Loucy (cell line): ENCODE measurements at regions not wholly inside any gene's neighbourhood (a gene's known extent, or its start where the extent isn't known, plus 50 kb on each side); places are given as distances from the start of the nearest gene placed in this dataset.
"Not testable (repeated sequence)": the region's sequence is repeated elsewhere in the genome, so short reads cannot be mapped to it uniquely, and the experiment has no call there.

Experiments
- H2AFZ ChIP-seq: fragments of 200-600 bp; sonication (generic); 2 replicates; pipeline ENCODE4 v1.6.0; 2016; ENCODE audit warnings: antibody characterized with exemption, mild to moderate bottlenecking, low read length, moderate library complexity
- H3F3A ChIP-seq: fragments of 200-600 bp; 2 replicates; pipeline ENCODE4 v1.6.0; 2016; ENCODE audit warnings: antibody characterized with exemption, low read depth, mild to moderate bottlenecking
- H3K27me3 ChIP-seq: fragments of 200-600 bp; sonication (generic); 2 replicates; pipeline ENCODE4 v1.6.1; 2014; ENCODE audit warnings: low read length, mild to moderate bottlenecking; ENCODE audit not compliant: insufficient read depth, poor library complexity, severe bottlenecking
- H3K36me3 ChIP-seq: fragments of 200-600 bp; sonication (generic); 2 replicates; pipeline ENCODE4 v1.6.1; 2016; ENCODE audit warnings: low read length; ENCODE audit not compliant: insufficient read depth
- H3K4me1 ChIP-seq: fragments of 200-600 bp; sonication (generic); 2 replicates; pipeline ENCODE4 v1.5.1; 2014; ENCODE audit warnings: low read length, mild to moderate bottlenecking; ENCODE audit not compliant: insufficient read depth, poor library complexity, severe bottlenecking
- H3K4me2 ChIP-seq: fragments of 200-600 bp; sonication (generic); 2 replicates; pipeline ENCODE4 v1.6.0; 2014; ENCODE audit warnings: antibody characterized with exemption, low read length, low read depth, mild to moderate bottlenecking; ENCODE audit not compliant: poor library complexity, severe bottlenecking
- H3K4me3 ChIP-seq: fragments of 200-600 bp; sonication (generic); 2 replicates; pipeline ENCODE4 v1.5.1; 2014; ENCODE audit warnings: low read length, mild to moderate bottlenecking, mixed read lengths; ENCODE audit not compliant: poor library complexity, severe bottlenecking
- H3K79me2 ChIP-seq: fragments of 200-600 bp; sonication (generic); 2 replicates; pipeline ENCODE4 v1.6.1; 2014; ENCODE audit warnings: low read length; ENCODE audit not compliant: insufficient read depth
- H3K9ac ChIP-seq: fragments of 200-600 bp; sonication (generic); 2 replicates; pipeline ENCODE4 v1.6.0; 2014; ENCODE audit warnings: mild to moderate bottlenecking, low read depth, low read length, moderate library complexity; ENCODE audit not compliant: poor library complexity, severe bottlenecking
- H3K9me2 ChIP-seq: fragments of 200-600 bp; sonication (generic); replicated peaks from 2 replicates; pipeline ENCODE4 v1.6.1; 2016; ENCODE audit warnings: low read depth, low read length, mixed read lengths
- H3K9me3 ChIP-seq: fragments of 200-600 bp; sonication (generic); 2 replicates; pipeline ENCODE4 v1.6.1; 2014; ENCODE audit warnings: mild to moderate bottlenecking, antibody characterized with exemption, low read length, low read depth; ENCODE audit not compliant: insufficient read depth
- H4K20me1 ChIP-seq: fragments of 200-600 bp; sonication (generic); 2 replicates; pipeline ENCODE4 v1.6.0; 2014; ENCODE audit warnings: antibody characterized with exemption, low read length, mild to moderate bottlenecking; ENCODE audit not compliant: insufficient read depth, poor library complexity, severe bottlenecking
- CTCF ChIP-seq: fragments of 200-600 bp; sonication (generic); conservative IDR thresholded peaks from 2 replicates; pipeline ENCODE4 v1.5.1; 2014; ENCODE audit warnings: mild to moderate bottlenecking, antibody characterized with exemption, low read length
- EZH2phosphoT487 ChIP-seq: fragments of 200-600 bp; IDR thresholded peaks from 2 replicates; pipeline ENCODE4 v1.6.1; 2018; ENCODE audit warnings: antibody characterized with exemption, mild to moderate bottlenecking, moderate library complexity, borderline replicate concordance

- TF ChIP-seq CTCF (no peak), EZH2phosphoT487 (no peak)
- Histone ChIP-seq H3K9ac (no peak overlapping the region), H3F3A (no peaks in the 10 kb centered on the region), H3K4me2 (no peak overlapping the region), H3K27me3 (no peaks in the 10 kb centered on the region), H3K9me3 (no peaks in the 10 kb centered on the region; the same call in 1 of the 2 replicates), H3K9me2 (no peaks in the 10 kb centered on the region), H3K36me3 (no peaks in the 10 kb centered on the region), H2AFZ (no peak overlapping the region), H3K4me3 (no peak overlapping the region), H4K20me1 (no peaks in the 10 kb centered on the region), H3K4me1 (no peaks in the 10 kb centered on the region), H3K79me2 (no peaks in the 10 kb centered on the region)
These were observed 110.9 kb upstream of the XPO1 start for GRCh38 chr2:61649021-61649420.

- no peak for TF ChIP-seq CTCF
- TF ChIP-seq EZH2phosphoT487 = no peak
- Histone ChIP-seq H4K20me1 (no peaks in the 10 kb centered on the region), H3K4me1 (no peaks in the 10 kb centered on the region), H3F3A (no peaks in the 10 kb centered on the region), H3K79me2 (no peaks in the 10 kb centered on the region), H3K4me2 (no peak overlapping the region), H3K9me2 (no peaks in the 10 kb centered on the region), H2AFZ (no peak overlapping the region), H3K9me3 (no peaks in the 10 kb centered on the region; the same call in 1 of the 2 replicates), H3K9ac (no peak overlapping the region), H3K36me3 (no peaks in the 10 kb centered on the region), H3K4me3 (no peak overlapping the region), H3K27me3 (no peaks in the 10 kb centered on the region)
These were observed 108.9 kb upstream of the XPO1 start for GRCh38 chr2:61647044-61647443.

- Histone ChIP-seq H2AFZ (no peak overlapping the region), H3K79me2 (no peaks in the 10 kb centered on the region), H4K20me1 (no peaks in the 10 kb centered on the region), H3K9me3 (no peaks in the 10 kb centered on the region; the same call in 1 of the 2 replicates), H3K9me2 (no peaks in the 10 kb centered on the region), H3K4me2 (no peak overlapping the region), H3K4me3 (no peak overlapping the region), H3K36me3 (no peaks in the 10 kb centered on the region), H3K27me3 (no peaks in the 10 kb centered on the region), H3F3A (no peaks in the 10 kb centered on the region), H3K9ac (no peak overlapping the region), H3K4me1 (no peaks in the 10 kb centered on the region)
- no peak for TF ChIP-seq EZH2phosphoT487
- TF ChIP-seq CTCF = no peak
These were observed 107.8 kb upstream of the XPO1 start for GRCh38 chr2:61645911-61646310.

- H3K9me2 ChIP-seq, H3F3A ChIP-seq, H3K9me3 ChIP-seq, H3K4me2 ChIP-seq, H4K20me1 ChIP-seq, H3K9ac ChIP-seq, H3K79me2 ChIP-seq, H2AFZ ChIP-seq, H3K4me3 ChIP-seq, H3K27me3 ChIP-seq, H3K36me3 ChIP-seq, H3K4me1 ChIP-seq: not testable (repeated sequence)
These were observed 105.0 kb upstream of the XPO1 start for GRCh38 chr2:61643153-61643552.
